Uterus (tissue), 2 donors: ENCODE measurements at regions not wholly inside any gene's neighbourhood (a gene's known extent, or its start where the extent isn't known, plus 50 kb on each side); places are given as distances from the start of the nearest gene placed in this dataset.

Experiments
- POLR2A ChIP-seq, 2 donors: fragments of 450-650 bp; IDR thresholded peaks; one replicate each; pipeline ENCODE4 v1.6.1; 2016; ENCODE audit warnings: antibody characterized with exemption in 2 of 2, mild to moderate bottlenecking in 1 of 2, moderate library complexity in 1 of 2
- TF ChIP-seq, protein P1 (sequence below), 4 experiments: fragments of 200-600 bp in 2 of 4; fragments of 450-650 bp in 2 of 4; sonication (generic) in 2 of 4; IDR thresholded peaks; one replicate each; pipeline ENCODE4 v1.5.1; 2016 to 2019; ENCODE audit warnings: antibody characterized with exemption in 4 of 4, mild to moderate bottlenecking in 2 of 4, moderate library complexity in 1 of 4

DNA sequence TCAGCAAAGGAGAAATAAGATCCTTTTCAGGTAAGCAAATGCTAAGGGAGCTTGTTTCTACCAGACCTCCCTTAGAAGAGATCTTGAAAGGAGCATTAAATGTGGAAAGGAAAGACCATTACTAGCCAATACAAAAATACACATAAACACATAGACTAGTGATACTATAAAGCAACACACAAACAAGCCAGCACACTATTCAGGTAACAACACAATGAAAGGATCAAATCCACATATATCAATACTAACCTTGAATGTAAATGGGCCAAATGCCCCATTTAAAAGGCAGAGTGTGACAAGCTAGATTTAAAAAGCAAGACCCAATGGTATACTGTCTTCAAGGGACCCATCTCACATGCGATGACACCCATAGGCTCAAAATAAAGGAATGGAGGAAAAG, 317.6 kb downstream of the TBL1XR1 start:
- TF ChIP-seq, protein P1, sequence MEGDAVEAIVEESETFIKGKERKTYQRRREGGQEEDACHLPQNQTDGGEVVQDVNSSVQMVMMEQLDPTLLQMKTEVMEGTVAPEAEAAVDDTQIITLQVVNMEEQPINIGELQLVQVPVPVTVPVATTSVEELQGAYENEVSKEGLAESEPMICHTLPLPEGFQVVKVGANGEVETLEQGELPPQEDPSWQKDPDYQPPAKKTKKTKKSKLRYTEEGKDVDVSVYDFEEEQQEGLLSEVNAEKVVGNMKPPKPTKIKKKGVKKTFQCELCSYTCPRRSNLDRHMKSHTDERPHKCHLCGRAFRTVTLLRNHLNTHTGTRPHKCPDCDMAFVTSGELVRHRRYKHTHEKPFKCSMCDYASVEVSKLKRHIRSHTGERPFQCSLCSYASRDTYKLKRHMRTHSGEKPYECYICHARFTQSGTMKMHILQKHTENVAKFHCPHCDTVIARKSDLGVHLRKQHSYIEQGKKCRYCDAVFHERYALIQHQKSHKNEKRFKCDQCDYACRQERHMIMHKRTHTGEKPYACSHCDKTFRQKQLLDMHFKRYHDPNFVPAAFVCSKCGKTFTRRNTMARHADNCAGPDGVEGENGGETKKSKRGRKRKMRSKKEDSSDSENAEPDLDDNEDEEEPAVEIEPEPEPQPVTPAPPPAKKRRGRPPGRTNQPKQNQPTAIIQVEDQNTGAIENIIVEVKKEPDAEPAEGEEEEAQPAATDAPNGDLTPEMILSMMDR (IDR thresholded peaks at IDR 0.05), result no peak
- no peak for TF ChIP-seq POLR2A (IDR thresholded peaks at IDR 0.05)
